ENCODE measurements at regions not wholly inside any gene's neighbourhood (a gene's known extent, or its start where the extent isn't known, plus 50 kb on each side); places are given as distances from the start of the nearest gene placed in this dataset.

GRCh38 chr2:20561637-20562454 lies 89.1 kb downstream of the HS1BP3 start:
- no peak for DNase-seq (ENCODE audit: low spot score)

- no peak for DNase-seq (ENCODE audit: low spot score)
These were observed 88.2 kb downstream of the HS1BP3 start for GRCh38 chr2:20562540-20563225.

- no peak for DNase-seq (ENCODE audit: low spot score)
These were observed 87.6 kb downstream of the HS1BP3 start for GRCh38 chr2:20563251-20563650.

GRCh38 chr2:20563833-20564232 lies 87.1 kb downstream of the HS1BP3 start:
- DNase-seq (ENCODE audit: low spot score): no peak

GRCh38 chr2:20565101-20565622 lies 85.7 kb downstream of the HS1BP3 start:
- no peak for DNase-seq (ENCODE audit: low spot score)

GRCh38 chr2:20565623-20566236 lies 85.2 kb downstream of the HS1BP3 start:
- no peak for DNase-seq (ENCODE audit: low spot score)

- DNase-seq (ENCODE audit: low spot score): no peak
These were observed 84.6 kb downstream of the HS1BP3 start for GRCh38 chr2:20566331-20566730.

GRCh38 chr2:20567159-20567925 lies 83.6 kb downstream of the HS1BP3 start:
- DNase-seq (ENCODE audit: low spot score): no peak

Data from COLO829 (cell line).